ENCODE measurements at regions not wholly inside any gene's neighbourhood (a gene's known extent, or its start where the extent isn't known, plus 50 kb on each side); places are given as distances from the start of the nearest gene placed in this dataset.

GRCh38 chr13:84774111-84774510, 891.8 kb upstream of the SLITRK1 start:
- in situ Hi-C loops (cut with MboI; ENCODE audit: low sequenced_read_pairs, unreplicated experiment), result no loop called here
- no peak for TF ChIP-seq CTCF (IDR thresholded peaks at IDR 0.05; ENCODE audit: borderline replicate concordance, control extremely low read depth, extremely low read depth, insufficient read depth, missing control alignments)
- DNase-seq (ENCODE audit: low spot score), result no peak

- DNase-seq (ENCODE audit: low spot score), result no peak
- in situ Hi-C loops (cut with MboI; ENCODE audit: low sequenced_read_pairs, unreplicated experiment), result no loop called here
Measured at GRCh38 chr13:84760956-84761355, 878.7 kb upstream of the SLITRK1 start.

GRCh38 chr13:84749126-84749525, 866.9 kb upstream of the SLITRK1 start:
- in situ Hi-C loops (cut with MboI; ENCODE audit: low sequenced_read_pairs, unreplicated experiment), result no loop called here
- TF ChIP-seq CTCF (IDR thresholded peaks at IDR 0.05; ENCODE audit: borderline replicate concordance, control extremely low read depth, extremely low read depth, insufficient read depth, missing control alignments), result no peak
- DNase-seq (ENCODE audit: low spot score), result no peak

More at GRCh38 chr13:84760956-84761355, 878.7 kb upstream of the SLITRK1 start:
- no peak for TF ChIP-seq CTCF (IDR thresholded peaks at IDR 0.05; ENCODE audit: borderline replicate concordance, control extremely low read depth, extremely low read depth, insufficient read depth, missing control alignments)

GRCh38 chr13:84745051-84745551, 862.8 kb upstream of the SLITRK1 start:
- no peak for TF ChIP-seq CTCF (IDR thresholded peaks at IDR 0.05; ENCODE audit: borderline replicate concordance, control extremely low read depth, extremely low read depth, insufficient read depth, missing control alignments)
- no peak for DNase-seq (ENCODE audit: low spot score)
- in situ Hi-C loops (cut with MboI; ENCODE audit: low sequenced_read_pairs, unreplicated experiment), result no loop called here

- in situ Hi-C loops (cut with MboI; ENCODE audit: low sequenced_read_pairs, unreplicated experiment), result no loop called here
- TF ChIP-seq CTCF (IDR thresholded peaks at IDR 0.05; ENCODE audit: borderline replicate concordance, control extremely low read depth, extremely low read depth, insufficient read depth, missing control alignments), result no peak
- DNase-seq (ENCODE audit: low spot score), result no peak
Measured at GRCh38 chr13:84744203-84744602, 861.9 kb upstream of the SLITRK1 start.

- in situ Hi-C loops (cut with MboI; ENCODE audit: low sequenced_read_pairs, unreplicated experiment), result no loop called here
- DNase-seq (ENCODE audit: low spot score), result no peak
- no peak for TF ChIP-seq CTCF (IDR thresholded peaks at IDR 0.05; ENCODE audit: borderline replicate concordance, control extremely low read depth, extremely low read depth, insufficient read depth, missing control alignments)
Measured at GRCh38 chr13:84741253-84741652, 859.0 kb upstream of the SLITRK1 start.

- TF ChIP-seq CTCF (IDR thresholded peaks at IDR 0.05; ENCODE audit: borderline replicate concordance, control extremely low read depth, extremely low read depth, insufficient read depth, missing control alignments), result no peak
- in situ Hi-C loops (cut with MboI; ENCODE audit: low sequenced_read_pairs, unreplicated experiment), result no loop called here
- DNase-seq (ENCODE audit: low spot score), result no peak
Measured at GRCh38 chr13:84739021-84739420, 856.7 kb upstream of the SLITRK1 start.

All from GM13976 (cell line).